Endothelial cell (in vitro differentiated cells): ENCODE measurements at regions not wholly inside any gene's neighbourhood (a gene's known extent, or its start where the extent isn't known, plus 50 kb on each side); places are given as distances from the start of the nearest gene placed in this dataset.

Experiments used
- DNase-seq: peaks from one replicate; pipeline ENCODE4 v3.0.0; 2021; ENCODE audit warnings: low spot score
- H3K27ac Mint-ChIP-seq: one replicate; pipeline ENCODE4 v1.8.0; 2021; ENCODE audit warnings: mixed read lengths, inconsistent platforms; ENCODE audit not compliant: unreplicated experiment
- H3K27me3 Mint-ChIP-seq: one replicate; pipeline ENCODE4 v1.8.0; 2021; ENCODE audit warnings: mild to moderate bottlenecking, moderate library complexity, mixed read lengths, inconsistent platforms; ENCODE audit not compliant: unreplicated experiment
- H3K36me3 Mint-ChIP-seq: one replicate; pipeline ENCODE4 v1.8.0; 2021; ENCODE audit warnings: mild to moderate bottlenecking, low read depth, mixed read lengths, inconsistent platforms; ENCODE audit not compliant: unreplicated experiment
- H3K4me1 Mint-ChIP-seq: one replicate; pipeline ENCODE4 v1.8.0; 2021; ENCODE audit warnings: mild to moderate bottlenecking, mixed read lengths, inconsistent platforms; ENCODE audit not compliant: unreplicated experiment
- H3K4me3 Mint-ChIP-seq: one replicate; pipeline ENCODE4 v1.8.0; 2021; ENCODE audit warnings: mild to moderate bottlenecking, mixed read lengths, inconsistent platforms; ENCODE audit not compliant: unreplicated experiment
- H3K9me3 Mint-ChIP-seq: one replicate; pipeline ENCODE4 v1.8.0; 2021; ENCODE audit warnings: mixed read lengths, inconsistent platforms; ENCODE audit not compliant: unreplicated experiment
- TF ChIP-seq, protein P1 (sequence below): fragments of 200-600 bp; sonication (generic); IDR thresholded peaks from one replicate; pipeline ENCODE4 v1.5.0; 2021; ENCODE audit warnings: antibody characterized with exemption; ENCODE audit not compliant: unreplicated experiment

DNA sequence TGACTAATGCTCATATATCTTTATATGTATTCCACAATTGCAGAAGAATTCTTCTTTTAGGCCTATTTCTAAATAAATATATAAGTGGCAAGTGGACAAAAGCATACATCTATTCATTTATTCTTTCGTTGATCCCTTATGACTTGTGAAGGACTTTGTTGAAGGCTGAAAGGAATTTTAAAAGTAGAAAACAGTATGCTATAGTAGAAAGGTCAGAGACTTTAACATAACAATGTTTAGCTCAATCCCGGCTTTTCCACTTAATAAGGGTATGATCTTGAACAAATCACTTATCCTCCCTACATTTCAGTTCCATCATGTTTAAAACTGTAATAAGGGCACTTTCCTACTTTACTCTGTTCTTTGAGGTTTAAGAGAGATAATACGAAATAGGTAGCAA, 672.9 kb downstream of the MECOM start:
- no peak overlapping the region for H3K27ac Mint-ChIP-seq
- no peaks in the 10 kb centered on the region for H3K36me3 Mint-ChIP-seq

DNA sequence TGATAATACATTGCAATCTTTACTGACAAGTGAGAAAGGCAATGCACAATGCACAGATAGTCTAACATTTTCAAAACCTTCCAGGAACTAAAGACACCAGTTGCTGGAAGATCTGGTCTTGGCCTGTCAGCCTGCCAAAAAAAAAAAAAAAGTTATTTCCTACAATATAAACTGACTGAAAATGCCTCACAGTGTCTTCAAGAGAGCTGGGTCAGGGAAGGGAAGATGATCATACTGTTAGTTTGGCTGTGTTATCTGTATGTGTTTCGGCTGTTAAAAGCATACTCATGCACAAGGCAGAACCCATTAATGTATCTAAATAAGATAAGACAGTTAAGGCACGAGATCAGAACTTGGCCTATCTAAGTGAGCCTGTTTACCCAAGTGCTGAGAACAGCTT, 673.4 kb downstream of the MECOM start:
- no peaks in the 10 kb centered on the region for H3K36me3 Mint-ChIP-seq
- H3K4me1 Mint-ChIP-seq: no peaks in the 10 kb centered on the region
- H3K27me3 Mint-ChIP-seq: no peaks in the 10 kb centered on the region
- H3K27ac Mint-ChIP-seq: no peak overlapping the region
- TF ChIP-seq, protein P1, sequence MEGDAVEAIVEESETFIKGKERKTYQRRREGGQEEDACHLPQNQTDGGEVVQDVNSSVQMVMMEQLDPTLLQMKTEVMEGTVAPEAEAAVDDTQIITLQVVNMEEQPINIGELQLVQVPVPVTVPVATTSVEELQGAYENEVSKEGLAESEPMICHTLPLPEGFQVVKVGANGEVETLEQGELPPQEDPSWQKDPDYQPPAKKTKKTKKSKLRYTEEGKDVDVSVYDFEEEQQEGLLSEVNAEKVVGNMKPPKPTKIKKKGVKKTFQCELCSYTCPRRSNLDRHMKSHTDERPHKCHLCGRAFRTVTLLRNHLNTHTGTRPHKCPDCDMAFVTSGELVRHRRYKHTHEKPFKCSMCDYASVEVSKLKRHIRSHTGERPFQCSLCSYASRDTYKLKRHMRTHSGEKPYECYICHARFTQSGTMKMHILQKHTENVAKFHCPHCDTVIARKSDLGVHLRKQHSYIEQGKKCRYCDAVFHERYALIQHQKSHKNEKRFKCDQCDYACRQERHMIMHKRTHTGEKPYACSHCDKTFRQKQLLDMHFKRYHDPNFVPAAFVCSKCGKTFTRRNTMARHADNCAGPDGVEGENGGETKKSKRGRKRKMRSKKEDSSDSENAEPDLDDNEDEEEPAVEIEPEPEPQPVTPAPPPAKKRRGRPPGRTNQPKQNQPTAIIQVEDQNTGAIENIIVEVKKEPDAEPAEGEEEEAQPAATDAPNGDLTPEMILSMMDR: no peak
- no peak for DNase-seq
- H3K9me3 Mint-ChIP-seq: no peaks in the 10 kb centered on the region
- no peak overlapping the region for H3K4me3 Mint-ChIP-seq

More for the DNA sequence above, 672.9 kb downstream of the MECOM start:
- Mint-ChIP-seq H3K9me3 (no peaks in the 10 kb centered on the region), H3K4me1 (no peaks in the 10 kb centered on the region), H3K4me3 (no peak overlapping the region), H3K27me3 (no peaks in the 10 kb centered on the region)
- DNase-seq: no peak
- TF ChIP-seq, protein P1: no peak

DNA sequence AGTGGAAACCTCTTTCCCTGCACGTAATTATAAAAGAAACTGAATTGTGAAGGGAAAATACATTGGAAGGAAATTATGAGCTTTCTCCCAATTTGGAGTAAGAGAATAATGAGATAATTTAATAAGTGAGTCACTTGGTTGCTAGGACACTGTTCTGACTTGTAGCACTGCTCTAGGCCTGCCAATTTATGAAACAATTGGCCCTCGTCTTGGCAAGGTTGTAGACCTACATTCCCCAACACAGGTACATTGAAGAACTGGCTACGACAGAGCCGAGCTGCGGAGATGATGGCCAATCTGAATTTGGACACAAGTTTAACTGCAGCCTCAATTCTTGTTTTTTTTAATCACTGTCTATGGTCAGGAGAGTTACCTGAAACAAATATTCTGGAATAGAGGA, 674.1 kb downstream of the MECOM start:
- H3K4me1 Mint-ChIP-seq: no peaks in the 10 kb centered on the region
- no peak overlapping the region for H3K27ac Mint-ChIP-seq
- no peaks in the 10 kb centered on the region for H3K9me3 Mint-ChIP-seq
- no peaks in the 10 kb centered on the region for H3K36me3 Mint-ChIP-seq
- H3K4me3 Mint-ChIP-seq: no peak overlapping the region
- TF ChIP-seq, protein P1: no peak
- H3K27me3 Mint-ChIP-seq: no peaks in the 10 kb centered on the region
- no peak for DNase-seq

- H3K36me3 Mint-ChIP-seq: no peaks in the 10 kb centered on the region
- TF ChIP-seq, protein P1: no peak
- H3K4me3 Mint-ChIP-seq: no peak overlapping the region
- H3K27me3 Mint-ChIP-seq: no peaks in the 10 kb centered on the region
- no peaks in the 10 kb centered on the region for H3K4me1 Mint-ChIP-seq
- no peak overlapping the region for H3K27ac Mint-ChIP-seq
- DNase-seq: no peak
- no peaks in the 10 kb centered on the region for H3K9me3 Mint-ChIP-seq
These were observed 674.7 kb downstream of the MECOM start for GRCh38 chr3:168988853-168989252.

DNA sequence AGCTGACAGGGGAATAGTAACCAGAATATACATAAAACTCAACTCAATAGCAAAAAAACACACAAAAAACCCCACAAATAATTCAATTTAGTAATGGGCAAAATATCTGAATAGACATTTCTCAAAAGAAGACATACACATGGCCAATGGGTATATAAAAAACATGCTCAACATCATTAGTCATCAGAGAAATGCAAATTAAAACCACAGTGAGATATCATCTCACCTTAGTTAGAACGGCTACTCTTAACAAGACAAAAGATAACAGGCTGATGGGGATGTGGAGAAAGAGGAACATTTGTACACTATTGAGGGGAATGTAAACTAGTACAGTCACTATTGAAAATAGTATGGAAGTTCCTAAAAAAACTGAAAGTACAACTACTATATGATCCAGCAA, 678.6 kb downstream of the MECOM start:
- TF ChIP-seq, protein P1: no peak
- H3K27ac Mint-ChIP-seq: no peak overlapping the region
- no peaks in the 10 kb centered on the region for H3K27me3 Mint-ChIP-seq
- H3K9me3 Mint-ChIP-seq: no peaks in the 10 kb centered on the region
- H3K36me3 Mint-ChIP-seq: no peaks in the 10 kb centered on the region
- H3K4me1 Mint-ChIP-seq: no peaks in the 10 kb centered on the region
- H3K4me3 Mint-ChIP-seq: no peak overlapping the region
- DNase-seq: no peak
